ENCODE measurements at regions not wholly inside any gene's neighbourhood (a gene's known extent, or its start where the extent isn't known, plus 50 kb on each side); places are given as distances from the start of the nearest gene placed in this dataset.
"Not testable (repeated sequence)": the region's sequence is repeated elsewhere in the genome, so short reads cannot be mapped to it uniquely, and the experiment has no call there.

DNA sequence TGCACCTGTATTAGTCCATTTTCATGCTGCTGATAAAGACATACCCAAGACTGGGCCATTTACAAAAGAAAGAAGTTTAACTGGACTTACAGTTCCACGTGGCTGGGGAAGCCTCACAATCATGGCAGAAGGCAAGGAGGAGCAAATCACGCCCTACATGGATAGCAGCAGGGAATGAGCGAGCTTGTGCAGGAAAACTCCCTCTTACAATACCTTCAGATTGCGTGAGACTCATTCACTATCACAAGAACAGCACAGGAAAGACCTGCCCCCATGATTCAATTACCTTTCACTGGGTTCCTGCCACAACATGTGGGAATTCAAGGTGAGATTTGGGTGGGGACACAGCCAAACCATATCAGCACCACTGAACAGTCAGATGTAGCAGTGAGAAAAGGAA is 137.4 kb downstream of the DACT1 start:
- not testable (repeated sequence) for DNase-seq (ENCODE audit: extremely low read depth in 1 of 11, low read depth in 9 of 11, low spot score in 4 of 11)

DNA sequence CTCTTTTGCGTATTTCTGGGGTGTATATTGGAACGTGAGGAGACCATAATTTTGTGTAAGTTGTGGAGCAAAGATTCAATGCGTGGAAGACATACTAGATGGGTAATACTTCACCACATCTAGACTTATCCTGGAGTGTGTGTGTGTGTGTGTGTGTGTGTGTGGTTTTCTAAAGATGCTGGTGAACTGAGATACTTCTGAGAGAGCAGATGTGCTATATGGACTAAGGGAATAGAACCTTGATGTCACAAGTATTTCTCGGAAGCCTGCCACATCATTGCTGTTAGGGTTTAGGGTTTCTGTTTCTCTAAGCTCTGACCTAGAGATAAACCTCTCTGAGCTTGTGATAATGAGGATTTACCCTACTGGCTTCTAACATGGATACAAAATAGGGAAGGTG is 138.8 kb downstream of the DACT1 start:
- no peak for DNase-seq (ENCODE audit: extremely low read depth in 1 of 11, low read depth in 9 of 11, low spot score in 4 of 11)

GRCh38 chr14:58777541-58777979 is 139.8 kb downstream of the DACT1 start:
- DNase-seq (ENCODE audit: extremely low read depth in 1 of 11, low read depth in 9 of 11, low spot score in 4 of 11): peak in 6 of 11 donors; percentile 52 to 71 (median 64)

DNA sequence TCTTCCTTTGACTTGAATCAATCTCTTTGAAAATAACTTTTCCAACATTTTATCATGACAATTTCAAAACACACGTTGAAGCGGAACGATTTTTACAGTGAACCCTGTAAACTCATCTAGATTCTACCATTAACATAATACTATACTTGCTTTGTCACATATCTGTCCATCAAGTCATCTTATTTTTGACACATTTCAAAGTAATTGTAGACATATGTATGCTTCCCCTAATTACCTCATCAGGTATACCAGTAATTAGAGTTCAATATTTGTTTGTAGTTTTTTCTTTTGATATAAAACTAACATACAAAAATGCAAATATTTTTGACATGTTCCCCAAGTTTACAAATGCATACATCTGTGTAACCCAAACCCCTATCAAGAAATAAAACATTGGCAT is 140.4 kb downstream of the DACT1 start:
- no peak for DNase-seq (ENCODE audit: extremely low read depth in 1 of 11, low read depth in 9 of 11, low spot score in 4 of 11)

DNA sequence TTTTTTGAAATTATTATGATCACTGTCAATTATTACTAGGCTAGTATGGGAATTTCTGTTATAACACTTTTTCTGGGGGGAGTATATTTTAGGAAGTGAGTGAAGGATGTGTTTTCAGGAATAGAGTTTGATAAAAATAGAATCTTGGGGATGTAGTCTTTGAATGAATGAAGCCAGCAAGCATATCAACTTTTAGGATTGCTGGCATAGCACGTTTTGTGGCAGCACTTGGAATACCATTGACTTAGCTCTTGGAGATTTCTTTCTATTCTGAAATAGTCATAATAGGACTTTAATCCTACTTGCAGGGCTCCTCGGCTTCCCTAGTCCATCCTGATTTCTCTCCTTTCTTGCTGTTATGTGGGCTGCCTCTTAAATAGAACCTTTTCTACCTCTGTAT is 141.6 kb downstream of the DACT1 start:
- DNase-seq (ENCODE audit: extremely low read depth in 1 of 11, low read depth in 9 of 11, low spot score in 4 of 11): no peak

- DNase-seq (ENCODE audit: extremely low read depth in 1 of 11, low read depth in 9 of 11, low spot score in 4 of 11): no peak
Observed at GRCh38 chr14:58780185-58780584, 142.4 kb downstream of the DACT1 start.

- no peak for DNase-seq (ENCODE audit: extremely low read depth in 1 of 11, low read depth in 9 of 11, low spot score in 4 of 11)
Observed at GRCh38 chr14:58780605-58781004, 142.8 kb downstream of the DACT1 start.

- no peak for DNase-seq (ENCODE audit: extremely low read depth in 1 of 11, low read depth in 9 of 11, low spot score in 4 of 11)
Observed at GRCh38 chr14:58782011-58782410, 144.2 kb downstream of the DACT1 start.

DNA sequence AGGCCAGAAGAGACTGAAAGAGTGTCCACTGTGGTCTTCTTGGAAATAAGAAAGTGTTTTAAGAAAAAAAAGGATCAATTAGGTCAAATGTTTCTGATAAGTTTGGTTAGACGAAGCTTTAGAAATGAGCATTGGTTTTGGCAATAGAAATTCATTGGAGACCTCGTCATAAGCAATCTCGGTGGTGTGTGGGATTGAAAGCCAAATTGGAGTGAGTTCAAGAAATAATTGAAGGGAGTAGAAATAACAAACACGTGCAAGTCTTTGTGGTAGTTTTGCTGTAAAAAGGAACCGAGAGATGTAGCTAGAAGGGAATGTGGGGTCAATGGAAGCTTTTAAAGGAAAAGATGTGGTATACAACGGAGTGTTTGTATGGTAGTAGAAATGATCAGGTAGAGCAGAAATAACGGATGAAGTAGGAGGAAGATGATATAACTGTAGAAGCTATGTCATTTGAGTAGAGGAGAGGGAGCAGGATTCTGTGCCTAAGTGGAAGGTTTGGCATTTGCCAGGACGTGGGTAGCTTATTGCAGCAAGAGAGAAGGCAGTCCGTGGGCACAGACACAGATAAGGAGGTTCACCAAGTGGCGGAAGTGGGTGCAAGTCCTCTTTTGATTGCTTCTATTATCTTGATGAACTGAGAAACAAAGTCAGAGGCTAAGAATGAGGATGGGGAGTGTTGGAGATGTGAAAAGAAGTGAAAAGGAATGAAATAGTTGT is 146.2 kb downstream of the DACT1 start:
- no peak for DNase-seq (ENCODE audit: extremely low read depth in 1 of 11, low read depth in 9 of 11, low spot score in 4 of 11)

- DNase-seq (ENCODE audit: extremely low read depth in 1 of 11, low read depth in 9 of 11, low spot score in 4 of 11): no peak
Observed at GRCh38 chr14:58784931-58785330, 147.2 kb downstream of the DACT1 start.

DNA sequence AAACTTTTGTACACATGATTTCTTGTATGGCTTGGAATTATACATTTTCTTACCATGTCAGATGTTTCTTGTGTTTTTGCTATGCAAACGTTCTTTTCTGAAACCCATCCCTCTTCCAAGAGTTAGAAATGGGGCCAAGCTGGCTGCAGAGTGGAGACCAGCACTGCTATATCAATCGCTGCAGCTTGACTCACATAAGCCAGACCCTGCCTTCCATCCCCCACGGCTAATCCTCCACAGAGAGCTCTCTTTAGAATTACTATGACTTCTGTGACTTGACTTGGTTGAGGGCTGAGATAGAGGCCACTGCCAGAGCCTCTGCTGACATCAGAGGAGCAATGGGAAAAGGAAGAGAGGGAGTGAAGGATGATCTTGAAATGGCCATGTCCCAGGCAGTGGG is 147.9 kb downstream of the DACT1 start:
- DNase-seq (ENCODE audit: extremely low read depth in 1 of 11, low read depth in 9 of 11, low spot score in 4 of 11): no peak

- DNase-seq (ENCODE audit: extremely low read depth in 1 of 11, low read depth in 9 of 11, low spot score in 4 of 11): no peak
Observed at GRCh38 chr14:58787592-58787991, 149.8 kb downstream of the DACT1 start.

DNA sequence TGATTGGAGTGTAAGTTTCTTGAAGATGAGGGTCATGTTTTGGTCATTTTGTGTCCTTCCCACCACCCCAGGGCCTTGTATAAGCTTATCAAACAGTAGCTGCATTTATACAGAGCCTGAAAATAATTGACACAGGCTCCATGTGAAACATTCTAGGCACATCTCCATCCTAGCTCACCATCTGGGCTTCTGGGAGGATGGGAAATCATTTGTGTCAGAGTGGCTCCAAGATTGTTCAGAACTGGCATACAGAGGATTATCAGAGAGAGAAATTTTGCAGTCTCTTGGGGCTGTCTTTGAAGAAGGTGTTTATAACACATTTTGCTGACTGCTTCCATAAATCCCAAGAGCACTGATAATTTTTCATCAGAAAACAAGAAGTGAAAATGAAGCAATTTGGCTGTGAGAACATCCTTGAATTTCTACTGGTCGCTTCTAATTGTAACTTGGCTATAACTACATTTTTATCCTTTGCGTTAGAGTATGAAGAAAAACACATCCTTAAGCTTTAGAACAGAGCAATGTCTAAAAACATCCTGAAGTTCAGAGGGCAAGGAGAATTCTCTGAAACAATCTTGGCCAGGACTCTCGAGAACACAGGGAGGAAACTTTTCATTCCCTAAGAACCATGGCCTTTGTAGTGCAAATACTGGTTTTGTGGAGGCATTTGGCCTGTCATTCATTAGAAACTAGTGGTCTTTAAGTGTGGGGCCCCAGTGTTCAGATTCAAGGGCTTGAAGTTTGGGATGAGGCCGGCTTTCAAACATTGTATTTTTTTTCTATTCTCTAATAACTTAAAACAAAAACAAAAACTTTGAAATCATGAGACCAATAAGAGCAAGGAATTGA is 151.1 kb downstream of the DACT1 start:
- no peak for DNase-seq (ENCODE audit: extremely low read depth in 1 of 11, low read depth in 9 of 11, low spot score in 4 of 11)

DNA sequence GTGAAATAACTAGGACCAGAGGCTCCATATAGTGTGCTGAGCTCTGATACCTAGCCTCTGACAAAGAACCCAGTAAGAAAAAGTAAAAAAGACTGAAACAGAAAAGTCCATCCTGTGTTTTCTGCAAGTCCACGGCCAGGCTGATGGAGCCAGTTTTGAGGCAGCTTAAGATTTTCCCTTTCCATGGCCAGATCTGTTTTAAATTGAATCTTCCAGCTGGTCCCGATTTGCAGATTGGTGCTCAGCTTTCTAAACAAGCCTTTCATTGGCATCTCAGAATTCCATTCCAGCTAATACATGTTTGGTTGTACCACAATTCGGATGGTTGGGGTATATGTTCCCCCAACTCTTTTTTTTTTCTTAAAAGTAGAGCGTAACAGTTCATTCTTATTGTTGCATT is 152.0 kb downstream of the DACT1 start:
- no peak for DNase-seq (ENCODE audit: extremely low read depth in 1 of 11, low read depth in 9 of 11, low spot score in 4 of 11)

GRCh38 chr14:58792416-58792815 is 154.7 kb downstream of the DACT1 start:
- no peak for DNase-seq (ENCODE audit: extremely low read depth in 1 of 11, low read depth in 9 of 11, low spot score in 4 of 11)

- no peak for DNase-seq (ENCODE audit: extremely low read depth in 1 of 11, low read depth in 9 of 11, low spot score in 4 of 11)
Observed at GRCh38 chr14:58793131-58793740, 155.5 kb downstream of the DACT1 start.

DNA sequence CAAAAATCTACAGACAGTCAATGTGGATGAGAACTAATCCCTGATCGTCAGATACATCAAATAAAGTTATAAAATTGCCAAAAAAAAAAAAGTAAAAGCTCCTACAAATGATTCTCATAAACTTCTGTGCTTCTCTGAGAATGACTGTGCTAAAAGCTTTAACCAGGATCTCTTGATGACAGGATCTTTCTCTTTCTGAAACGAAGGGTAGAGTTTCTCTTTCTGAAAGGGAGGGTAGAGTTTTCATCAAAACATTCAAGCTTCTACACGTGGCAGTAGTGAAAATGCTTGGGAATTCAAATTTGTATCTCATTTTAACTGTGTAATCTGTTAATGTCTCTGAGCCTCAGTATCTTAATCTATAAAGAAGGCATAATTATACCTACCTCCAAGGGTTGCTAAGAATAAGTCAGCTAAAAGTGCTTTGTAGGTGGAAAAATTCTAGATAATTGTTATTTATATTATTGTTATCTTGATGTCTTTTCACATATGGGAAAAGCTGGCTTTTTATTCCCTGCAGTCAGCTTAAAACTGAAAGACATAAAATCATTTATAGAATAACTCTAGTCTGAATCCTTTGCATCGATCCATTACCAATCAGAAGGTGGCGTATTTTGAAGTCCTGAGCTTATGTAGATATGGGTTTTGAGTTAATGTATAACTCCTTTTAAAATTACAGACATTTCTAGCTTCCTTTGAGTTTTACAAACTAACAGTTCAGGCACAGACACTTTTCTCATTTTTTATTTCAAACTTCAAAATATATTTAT is 157.4 kb downstream of the DACT1 start:
- DNase-seq (ENCODE audit: extremely low read depth in 1 of 11, low read depth in 9 of 11, low spot score in 4 of 11): no peak

DNA sequence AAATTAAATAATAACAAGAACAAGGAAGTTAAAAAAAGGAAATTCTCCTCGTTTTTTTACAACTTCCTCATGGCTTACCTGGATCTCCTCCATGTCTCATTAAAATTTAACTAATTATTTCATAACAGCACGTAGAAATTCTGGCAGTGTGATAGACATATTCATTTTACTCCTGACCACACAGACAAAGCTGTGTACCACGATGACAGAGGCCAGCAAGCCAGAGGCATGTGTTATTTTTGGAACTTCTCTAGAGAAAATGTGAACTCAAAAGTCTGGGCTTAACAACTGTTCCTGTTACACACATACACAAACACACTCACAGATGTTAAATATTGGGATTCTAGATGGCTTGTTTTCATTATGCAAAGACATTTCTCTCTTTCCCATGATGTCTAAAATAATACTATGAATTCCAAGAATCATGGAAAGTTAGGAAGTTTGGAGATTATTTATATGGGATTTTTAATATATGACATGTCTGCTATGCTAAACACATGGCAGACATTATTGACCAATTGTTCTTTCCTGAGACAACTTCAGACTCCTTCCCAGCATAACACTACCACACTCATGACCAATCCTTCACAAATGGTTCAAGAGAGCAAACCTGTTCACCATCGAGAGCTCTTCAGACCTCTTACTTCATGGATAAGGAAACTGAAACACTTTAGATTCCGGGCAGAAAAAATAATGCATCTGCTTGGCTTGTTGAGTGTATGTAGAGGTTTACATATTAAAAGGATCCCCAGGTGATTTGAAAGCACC is 158.7 kb downstream of the DACT1 start:
- DNase-seq (ENCODE audit: extremely low read depth in 1 of 11, low read depth in 9 of 11, low spot score in 4 of 11): no peak

- no peak for DNase-seq (ENCODE audit: extremely low read depth in 1 of 11, low read depth in 9 of 11, low spot score in 4 of 11)
Observed at GRCh38 chr14:58797010-58797429, 159.3 kb downstream of the DACT1 start.

Data from renal cortex interstitium (tissue), 11 donors.